ENCODE measurements at regions not wholly inside any gene's neighbourhood (a gene's known extent, or its start where the extent isn't known, plus 50 kb on each side); places are given as distances from the start of the nearest gene placed in this dataset.
"Not testable (repeated sequence)": the region's sequence is repeated elsewhere in the genome, so short reads cannot be mapped to it uniquely, and the experiment has no call there.

- H3K9me3 ChIP-seq = no peaks in the 10 kb centered on the region
- H3K27ac ChIP-seq = no peak overlapping the region
- intact Hi-C loops (cut with DNase I) = no loop called here
- H3K4me3 ChIP-seq (replicated peaks in 1 of 3) = no peak overlapping the region
- no peak for TF ChIP-seq POLR2A (IDR thresholded peaks at IDR 0.05)
- TF ChIP-seq, protein P1, sequence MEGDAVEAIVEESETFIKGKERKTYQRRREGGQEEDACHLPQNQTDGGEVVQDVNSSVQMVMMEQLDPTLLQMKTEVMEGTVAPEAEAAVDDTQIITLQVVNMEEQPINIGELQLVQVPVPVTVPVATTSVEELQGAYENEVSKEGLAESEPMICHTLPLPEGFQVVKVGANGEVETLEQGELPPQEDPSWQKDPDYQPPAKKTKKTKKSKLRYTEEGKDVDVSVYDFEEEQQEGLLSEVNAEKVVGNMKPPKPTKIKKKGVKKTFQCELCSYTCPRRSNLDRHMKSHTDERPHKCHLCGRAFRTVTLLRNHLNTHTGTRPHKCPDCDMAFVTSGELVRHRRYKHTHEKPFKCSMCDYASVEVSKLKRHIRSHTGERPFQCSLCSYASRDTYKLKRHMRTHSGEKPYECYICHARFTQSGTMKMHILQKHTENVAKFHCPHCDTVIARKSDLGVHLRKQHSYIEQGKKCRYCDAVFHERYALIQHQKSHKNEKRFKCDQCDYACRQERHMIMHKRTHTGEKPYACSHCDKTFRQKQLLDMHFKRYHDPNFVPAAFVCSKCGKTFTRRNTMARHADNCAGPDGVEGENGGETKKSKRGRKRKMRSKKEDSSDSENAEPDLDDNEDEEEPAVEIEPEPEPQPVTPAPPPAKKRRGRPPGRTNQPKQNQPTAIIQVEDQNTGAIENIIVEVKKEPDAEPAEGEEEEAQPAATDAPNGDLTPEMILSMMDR (IDR thresholded peaks at IDR 0.05) = no peak
- DNase-seq = no peak
- H3K27me3 ChIP-seq = no peaks in the 10 kb centered on the region
- H3K4me1 ChIP-seq = no peaks in the 10 kb centered on the region
- H3K36me3 ChIP-seq = no peaks in the 10 kb centered on the region
Measured at GRCh38 chr13:80877944-80878241, 537.0 kb upstream of the SPRY2 start.

DNA sequence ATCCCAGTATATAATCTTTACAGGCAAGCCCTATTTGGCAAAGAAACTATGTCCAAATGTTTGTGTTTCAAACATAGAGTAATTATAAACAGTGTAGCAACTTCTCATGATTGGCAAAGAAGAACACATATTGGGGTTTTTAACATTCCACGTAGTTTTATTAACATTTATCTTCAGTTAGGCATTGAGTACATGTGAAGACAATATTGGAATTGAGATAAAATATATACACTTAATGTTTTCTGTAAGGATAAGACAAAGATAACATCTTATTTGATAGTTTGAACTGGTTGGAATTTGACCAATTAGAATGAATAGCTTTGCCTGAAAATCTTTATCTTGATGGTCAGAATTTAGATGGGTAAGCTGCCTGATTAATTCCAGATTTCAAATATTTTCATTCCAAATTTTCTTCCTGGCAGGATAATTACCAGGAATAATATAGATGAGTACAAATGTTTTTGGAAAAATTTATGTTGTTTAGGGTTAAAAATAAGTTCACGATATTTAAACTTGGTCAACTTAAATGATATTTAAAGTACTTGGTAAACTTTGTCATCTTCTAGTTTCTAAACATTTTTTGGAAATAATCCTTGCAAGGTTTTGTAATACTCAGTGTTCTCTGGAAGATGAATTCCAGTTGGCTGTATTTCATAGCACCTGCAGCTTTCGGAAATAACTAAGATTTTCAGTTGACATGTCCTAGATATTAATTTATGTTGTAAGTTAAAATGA lies 536.5 kb upstream of the SPRY2 start:
- Histone ChIP-seq H3K27ac (no peak overlapping the region), H3K4me3 (replicated peaks in 1 of 3) (no peak overlapping the region), H3K4me1 (no peaks in the 10 kb centered on the region), H3K9me3 (no peaks in the 10 kb centered on the region), H3K27me3 (no peaks in the 10 kb centered on the region), H3K36me3 (no peaks in the 10 kb centered on the region)
- DNase-seq = no peak
- WGBS, 2 donors = 88 to 90% methylated on average over 3 of the region's 3 CpGs
- intact Hi-C loops (cut with DNase I) = no loop called here
- TF ChIP-seq, protein P1 (IDR thresholded peaks at IDR 0.05) = no peak
- no peak for TF ChIP-seq POLR2A (IDR thresholded peaks at IDR 0.05)

DNA sequence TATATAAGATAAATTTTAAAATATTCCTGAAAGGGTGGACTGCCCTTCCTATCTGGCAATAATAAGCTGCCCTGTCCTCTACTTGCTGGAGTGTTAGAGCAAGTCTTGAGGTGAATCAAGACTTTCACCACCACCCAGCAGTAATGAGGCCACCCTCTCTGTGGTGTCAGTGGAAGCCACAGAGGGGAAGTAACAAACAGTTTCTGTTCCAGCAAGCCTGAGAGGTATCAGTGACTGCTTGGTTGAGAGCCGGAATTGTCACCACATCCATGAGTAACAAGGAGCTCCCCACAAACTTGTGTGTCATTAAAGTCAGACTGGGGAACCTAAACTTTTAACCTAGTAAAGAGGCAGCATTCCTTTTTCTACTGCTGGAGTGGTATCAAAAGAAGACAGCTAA lies 532.7 kb upstream of the SPRY2 start:
- H3K4me1 ChIP-seq = no peaks in the 10 kb centered on the region
- WGBS, 2 donors = 87 to 95% methylated on average over 1 of the region's 1 CpG
- no peaks in the 10 kb centered on the region for H3K36me3 ChIP-seq
- no peaks in the 10 kb centered on the region for H3K9me3 ChIP-seq
- no peak overlapping the region for H3K27ac ChIP-seq
- H3K4me3 ChIP-seq (replicated peaks in 1 of 3) = no peak overlapping the region
- intact Hi-C loops (cut with DNase I) = no loop called here
- no peak for DNase-seq
- TF ChIP-seq, protein P1 (IDR thresholded peaks at IDR 0.05) = no peak
- no peak for TF ChIP-seq POLR2A (IDR thresholded peaks at IDR 0.05)
- no peaks in the 10 kb centered on the region for H3K27me3 ChIP-seq

DNA sequence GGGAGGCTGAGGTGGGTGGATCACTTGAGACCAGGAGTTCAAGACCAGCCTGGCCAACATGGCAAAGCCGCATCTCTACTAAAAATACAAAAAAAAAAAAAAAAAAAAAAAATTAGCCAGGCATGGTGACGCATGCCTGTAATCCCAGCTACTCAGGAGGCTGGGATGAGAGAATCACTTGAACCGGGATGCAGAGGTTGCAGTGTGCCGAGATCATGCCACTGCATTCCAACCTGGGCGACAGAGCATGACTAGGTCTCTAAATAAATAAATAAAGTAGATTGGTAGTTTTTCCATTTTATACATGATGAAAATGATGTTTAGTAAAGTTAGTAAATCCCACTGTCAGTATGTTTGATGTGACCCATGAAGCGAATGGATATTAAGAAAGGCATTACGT lies 531.0 kb upstream of the SPRY2 start:
- H3K9me3 ChIP-seq; DNase-seq; H3K27me3 ChIP-seq; H3K36me3 ChIP-seq; H3K4me1 ChIP-seq; H3K27ac ChIP-seq; intact Hi-C loops (cut with DNase I); H3K4me3 ChIP-seq (replicated peaks in 1 of 3): not testable (repeated sequence)
- whole genome bisulfite sequencing, 2 donors = 85 to 88% methylated on average over 7 of the region's 7 CpGs

DNA sequence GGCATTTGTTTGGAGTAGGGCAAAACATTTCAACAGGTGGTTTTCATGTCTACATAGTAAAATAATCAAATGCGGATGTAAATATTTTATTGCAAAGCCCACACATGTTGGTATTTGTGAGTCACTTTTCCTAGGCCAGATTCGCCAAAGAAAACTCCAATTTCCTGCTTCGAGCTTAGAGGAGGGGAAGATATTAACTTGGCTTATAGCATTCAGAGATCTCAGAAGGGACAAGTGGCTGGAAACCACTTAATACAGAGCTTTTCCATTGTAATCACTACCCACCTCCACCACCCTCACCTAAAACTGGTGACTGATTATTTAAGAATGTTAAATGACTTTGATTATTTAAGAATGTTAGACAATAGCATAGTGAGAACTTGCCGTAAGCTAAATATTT lies 530.6 kb upstream of the SPRY2 start:
- no peaks in the 10 kb centered on the region for H3K27me3 ChIP-seq
- H3K36me3 ChIP-seq = no peaks in the 10 kb centered on the region
- H3K4me3 ChIP-seq (replicated peaks in 1 of 3) = no peak overlapping the region
- H3K4me1 ChIP-seq = no peaks in the 10 kb centered on the region
- H3K27ac ChIP-seq = no peak overlapping the region
- no peaks in the 10 kb centered on the region for H3K9me3 ChIP-seq
- TF ChIP-seq POLR2A (IDR thresholded peaks at IDR 0.05) = no peak
- TF ChIP-seq, protein P1 (IDR thresholded peaks at IDR 0.05) = no peak
- intact Hi-C loops (cut with DNase I) = no loop called here
- no peak for DNase-seq
- 77 to 85% methylated on average over 4 of the region's 4 CpGs for WGBS, 2 donors

DNA sequence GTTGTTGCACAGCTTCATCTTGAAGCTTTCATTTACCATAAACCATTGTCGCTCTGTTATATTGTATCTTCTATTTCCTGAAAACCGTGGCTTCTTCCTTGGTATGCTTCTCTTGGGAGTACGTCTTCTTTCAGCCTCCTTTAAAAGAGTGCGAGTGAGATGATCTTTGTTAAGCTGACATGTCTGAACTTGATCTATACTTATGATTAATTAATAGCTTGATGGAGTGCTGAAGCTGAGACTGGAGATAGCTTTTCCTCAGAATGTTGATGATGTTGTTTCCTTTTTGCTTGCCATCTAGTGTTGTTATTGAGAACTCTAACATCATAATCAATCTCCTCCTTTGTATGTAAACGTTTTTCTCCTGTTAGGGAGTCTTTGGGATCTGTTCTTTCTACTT lies 529.3 kb upstream of the SPRY2 start:
- no peak for DNase-seq
- intact Hi-C loops (cut with DNase I) = no loop called here
- H3K9me3 ChIP-seq = no peaks in the 10 kb centered on the region
- no peaks in the 10 kb centered on the region for H3K27me3 ChIP-seq
- no peak overlapping the region for H3K27ac ChIP-seq
- no peak overlapping the region for H3K4me3 ChIP-seq (replicated peaks in 1 of 3)
- no peak for TF ChIP-seq POLR2A (IDR thresholded peaks at IDR 0.05)
- TF ChIP-seq, protein P1 (IDR thresholded peaks at IDR 0.05) = no peak
- no peaks in the 10 kb centered on the region for H3K4me1 ChIP-seq
- WGBS, 2 donors = 78 to 79% methylated on average over 5 of the region's 5 CpGs
- no peaks in the 10 kb centered on the region for H3K36me3 ChIP-seq
